HEK293T (cell line): ENCODE measurements at regions not wholly inside any gene's neighbourhood (a gene's known extent, or its start where the extent isn't known, plus 50 kb on each side); places are given as distances from the start of the nearest gene placed in this dataset.

Experiments
- CTCF ChIA-PET: fragments of 350-600 bp; formaldehyde crosslinking; extraction: SDS; loops from one replicate; lab custom pipeline; 2021; ENCODE audit warnings: antibody characterized with exemption, inconsistent platforms; lab: Yijun Ruan, JAX
- POLR2A ChIA-PET: fragments of 350-600 bp; formaldehyde crosslinking; extraction: SDS; loops from one replicate; lab custom pipeline; 2020; ENCODE audit warnings: antibody characterized with exemption, inconsistent platforms; lab: Yijun Ruan, JAX
- DNase-seq: peaks from one replicate; pipeline ENCODE4 v3.0.0; 2012; ENCODE audit warnings: mixed read lengths; ENCODE audit errors: extremely low spot score
- ARNT ChIP-seq: fragments of 450-650 bp; IDR thresholded peaks from 2 replicates; pipeline ENCODE4 v1.6.1; 2017; ENCODE audit warnings: mild to moderate bottlenecking
- BHLHE40 ChIP-seq: fragments of 450-650 bp; IDR thresholded peaks from 2 replicates; pipeline ENCODE4 v1.6.1; 2016; ENCODE audit warnings: mild to moderate bottlenecking, moderate library complexity, borderline replicate concordance
- CTBP1 ChIP-seq: fragments of 450-650 bp; IDR thresholded peaks from 2 replicates; pipeline ENCODE4 v1.6.1; 2016; ENCODE audit warnings: borderline replicate concordance
- ELF4 ChIP-seq: fragments of 450-650 bp; IDR thresholded peaks from 2 replicates; pipeline ENCODE4 v1.6.1; 2017; ENCODE audit warnings: antibody characterized with exemption
- FOXA1 ChIP-seq: fragments of 450-650 bp; IDR thresholded peaks from 2 replicates; pipeline ENCODE4 v1.6.1; 2016; ENCODE audit warnings: mild to moderate bottlenecking
- FOXK2 ChIP-seq: fragments of 450-650 bp; IDR thresholded peaks from 2 replicates; pipeline ENCODE4 v1.6.1; 2016; ENCODE audit warnings: mild to moderate bottlenecking
- FOXM1 ChIP-seq: fragments of 450-650 bp; IDR thresholded peaks from 2 replicates; pipeline ENCODE4 v1.6.1; 2017; ENCODE audit warnings: mild to moderate bottlenecking, borderline replicate concordance
- HDGF ChIP-seq: fragments of 450-650 bp; IDR thresholded peaks from 2 replicates; pipeline ENCODE4 v1.6.1; 2017; ENCODE audit warnings: antibody characterized with exemption, borderline replicate concordance
- L3MBTL2 ChIP-seq: fragments of 450-650 bp; conservative IDR thresholded peaks from 2 replicates; pipeline ENCODE4 v1.6.1; 2016; ENCODE audit warnings: mild to moderate bottlenecking
- LEF1 ChIP-seq: fragments of 450-650 bp; IDR thresholded peaks from 2 replicates; pipeline ENCODE4 v1.6.1; 2017; ENCODE audit warnings: mild to moderate bottlenecking, borderline replicate concordance
- NFRKB ChIP-seq: fragments of 450-650 bp; IDR thresholded peaks from 2 replicates; pipeline ENCODE4 v1.6.1; 2016; ENCODE audit warnings: mild to moderate bottlenecking, moderate library complexity
- SP1 ChIP-seq: fragments of 450-650 bp; IDR thresholded peaks from 2 replicates; pipeline ENCODE4 v1.6.1; 2017
- SUZ12 ChIP-seq: fragments of 450-650 bp; IDR thresholded peaks from 2 replicates; pipeline ENCODE4 v1.6.1; 2016; ENCODE audit warnings: mild to moderate bottlenecking
- TARDBP ChIP-seq: fragments of 450-650 bp; IDR thresholded peaks from 2 replicates; pipeline ENCODE4 v1.6.1; 2016
- ZNF384 ChIP-seq: fragments of 450-650 bp; IDR thresholded peaks from 2 replicates; pipeline ENCODE4 v1.6.1; 2016
- TF ChIP-seq, protein P1 (sequence below): fragments of 450-650 bp; IDR thresholded peaks from 2 replicates; pipeline ENCODE4 v1.6.1; 2016

DNA sequence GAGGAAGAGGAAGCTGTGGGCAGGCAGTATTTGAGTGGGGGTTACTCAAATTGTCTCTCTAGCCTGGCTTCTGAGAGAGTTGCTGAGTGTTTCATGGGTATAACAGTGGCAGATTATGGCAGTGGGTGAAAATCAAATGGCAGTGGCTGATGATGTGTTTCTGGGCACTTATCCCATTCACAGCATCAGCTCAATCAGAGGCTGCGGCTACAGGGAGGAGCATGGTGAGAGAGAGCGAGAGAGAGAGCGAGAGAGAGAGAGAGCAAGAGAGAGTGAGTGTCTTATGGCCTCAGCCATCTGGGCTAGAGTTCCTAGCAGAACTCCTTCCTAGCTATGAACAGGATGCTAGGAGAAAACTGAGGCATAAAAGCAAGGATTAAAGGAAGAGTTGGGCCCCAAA lies 178.9 kb downstream of the OLFM4 start:
- POLR2A ChIA-PET, result no interaction called here
- CTCF ChIA-PET, result interaction anchor here (0.6 kb wide), 1 partner anchor 21 kb away, joined by 5 read pairs; no protein-coding TSS in a partner anchor
- DNase-seq, result no peak
- TF ChIP-seq SP1 (no peak), ZNF384 (no peak), L3MBTL2 (no peak), FOXK2 (no peak), BHLHE40 (no peak), HDGF (no peak), FOXM1 (no peak), CTBP1 (no peak), NFRKB (no peak), FOXA1 (no peak), SUZ12 (no peak), ARNT (no peak), LEF1 (no peak), ELF4 (no peak), TARDBP (no peak)
- TF ChIP-seq, protein P1, sequence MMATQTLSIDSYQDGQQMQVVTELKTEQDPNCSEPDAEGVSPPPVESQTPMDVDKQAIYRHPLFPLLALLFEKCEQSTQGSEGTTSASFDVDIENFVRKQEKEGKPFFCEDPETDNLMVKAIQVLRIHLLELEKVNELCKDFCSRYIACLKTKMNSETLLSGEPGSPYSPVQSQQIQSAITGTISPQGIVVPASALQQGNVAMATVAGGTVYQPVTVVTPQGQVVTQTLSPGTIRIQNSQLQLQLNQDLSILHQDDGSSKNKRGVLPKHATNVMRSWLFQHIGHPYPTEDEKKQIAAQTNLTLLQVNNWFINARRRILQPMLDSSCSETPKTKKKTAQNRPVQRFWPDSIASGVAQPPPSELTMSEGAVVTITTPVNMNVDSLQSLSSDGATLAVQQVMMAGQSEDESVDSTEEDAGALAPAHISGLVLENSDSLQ, result no peak

DNA sequence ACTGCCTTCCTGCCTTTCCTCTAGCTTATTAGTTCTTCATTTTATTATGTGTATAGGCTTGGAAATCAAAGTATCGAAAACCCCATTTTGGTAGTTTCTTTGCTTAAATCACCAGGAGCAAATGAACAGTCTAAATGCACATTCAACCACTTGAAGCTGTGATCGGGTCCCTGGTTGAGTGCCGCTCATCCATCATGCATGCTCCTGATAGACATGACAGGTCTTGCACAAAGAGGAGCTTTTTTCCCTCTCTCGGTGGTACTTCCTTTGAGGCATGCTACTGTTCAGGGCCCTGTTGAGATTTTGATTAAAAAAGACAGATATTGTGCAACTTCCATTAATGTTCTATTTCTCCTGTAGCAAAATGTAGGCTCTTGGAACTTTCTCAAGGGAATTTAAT lies 185.8 kb downstream of the OLFM4 start:
- TF ChIP-seq FOXK2 (no peak), NFRKB (no peak), TARDBP (no peak), ZNF384 (no peak), FOXM1 (no peak), HDGF (no peak), ELF4 (no peak), SP1 (no peak)
- CTCF ChIA-PET, result no interaction called here
- no peak for DNase-seq
- POLR2A ChIA-PET, result no interaction called here

- DNase-seq, result no peak
- ChIA-PET POLR2A (no interaction called here), CTCF (no interaction called here)
- TF ChIP-seq L3MBTL2, result no peak
- no peak for TF ChIP-seq FOXM1
- no peak for TF ChIP-seq TARDBP
- TF ChIP-seq SUZ12, result no peak
These were observed 186.9 kb downstream of the OLFM4 start for GRCh38 chr13:53215563-53215962.

DNA sequence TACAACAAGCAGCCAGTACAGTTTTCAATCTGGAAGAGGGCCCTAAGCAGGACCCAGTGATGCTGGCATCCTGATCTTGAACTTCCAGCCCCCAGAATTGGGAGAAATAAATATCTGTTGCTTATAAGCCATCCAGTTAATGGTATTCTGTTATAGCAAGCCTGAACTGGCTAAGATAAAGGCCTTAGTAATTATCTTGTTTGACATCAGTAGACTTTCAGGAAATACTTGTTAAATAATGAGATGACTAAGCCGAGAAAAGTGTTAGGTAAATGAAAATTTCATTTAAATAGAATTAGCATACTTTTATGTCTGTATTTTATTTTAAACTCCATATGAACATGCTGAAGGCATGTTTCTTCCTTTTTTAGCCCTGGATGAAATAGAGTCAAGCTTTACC lies 188.2 kb downstream of the OLFM4 start:
- ChIA-PET CTCF (no interaction called here), POLR2A (no interaction called here)
- no peak for DNase-seq
- TF ChIP-seq, protein P1, result no peak
- TF ChIP-seq FOXK2 (no peak), ELF4 (no peak), TARDBP (no peak), L3MBTL2 (no peak), SUZ12 (no peak), ARNT (no peak), BHLHE40 (no peak), NFRKB (no peak), FOXM1 (no peak), CTBP1 (no peak), HDGF (no peak), SP1 (no peak), LEF1 (no peak)

GRCh38 chr13:53217194-53217593 lies 188.6 kb downstream of the OLFM4 start:
- ChIA-PET POLR2A (no interaction called here), CTCF (no interaction called here)
- TF ChIP-seq ELF4 (no peak), FOXK2 (no peak), NFRKB (no peak), ZNF384 (no peak), FOXA1 (no peak), BHLHE40 (no peak), LEF1 (no peak), L3MBTL2 (no peak), FOXM1 (no peak), SP1 (no peak), HDGF (no peak), SUZ12 (no peak)
- TF ChIP-seq, protein P1, result no peak
- no peak for DNase-seq

DNA sequence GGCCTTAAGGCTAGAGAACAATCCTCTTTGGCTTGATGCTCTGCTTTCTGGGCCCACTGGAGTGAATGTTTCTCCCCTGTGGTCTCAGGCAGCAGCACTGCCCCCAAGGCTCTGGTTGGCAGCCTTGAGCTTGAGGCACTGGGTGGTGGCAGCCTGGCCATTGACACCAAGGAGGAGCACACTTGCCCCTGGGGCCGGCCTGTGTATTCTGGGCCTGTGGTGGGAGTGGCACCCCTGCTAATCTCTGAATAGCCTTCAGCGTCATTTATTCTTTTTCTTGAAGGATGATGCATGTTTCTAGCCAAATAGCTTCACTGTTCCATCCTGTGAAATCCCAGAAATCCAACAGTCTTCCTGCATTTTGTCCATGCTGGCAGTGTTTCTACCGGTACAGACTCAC lies 191.4 kb downstream of the OLFM4 start:
- TF ChIP-seq, protein P1, result no peak
- TF ChIP-seq FOXK2 (no peak), NFRKB (no peak), CTBP1 (no peak), ARNT (no peak), TARDBP (no peak), L3MBTL2 (no peak), SP1 (no peak), ELF4 (no peak), HDGF (no peak), FOXA1 (no peak)
- ChIA-PET CTCF (no interaction called here), POLR2A (no interaction called here)
- DNase-seq, result no peak
